ENCODE measurements at regions not wholly inside any gene's neighbourhood (a gene's known extent, or its start where the extent isn't known, plus 50 kb on each side); places are given as distances from the start of the nearest gene placed in this dataset.

- TF ChIP-seq YY1 (IDR thresholded peaks at IDR 0.05; ENCODE audit: insufficient read depth, insufficient read length) = no peak
- TF ChIP-seq SUZ12 (IDR thresholded peaks at IDR 0.05; ENCODE audit: extremely low read depth, insufficient read depth, insufficient read length) = no peak
- no peak for TF ChIP-seq ZNF274 (IDR thresholded peaks at IDR 0.05; ENCODE audit: low read depth, low read length)
These were observed 1125.6 kb downstream of the BCL11B start for GRCh38 chr14:98146416-98146815.
